PC-9 (cell line): ENCODE measurements at regions not wholly inside any gene's neighbourhood (a gene's known extent, or its start where the extent isn't known, plus 50 kb on each side); places are given as distances from the start of the nearest gene placed in this dataset.

Experiments
- BruUV-seq: library from RNA; stranded (reverse); fragments of 400-500 nt; replicated peaks from 2 replicates; lab custom pipeline; 2021; lab: Mats Ljungman, UMichigan
- CTCF ChIA-PET: fragments of 300-600 bp; sonication (Branson Sonifier 250); formaldehyde crosslinking; loops from one replicate; lab custom pipeline; 2022; ENCODE audit warnings: antibody characterized with exemption; lab: Charles Lee
- POLR2A ChIA-PET: fragments of 300-600 bp; sonication (Branson Sonifier 250); formaldehyde crosslinking; loops from one replicate; lab custom pipeline; 2022; ENCODE audit warnings: antibody characterized with exemption; ENCODE audit not compliant: unreplicated experiment; lab: Charles Lee
- DNase-seq, 2 experiments: peaks; one replicate each; pipeline versions ENCODE4 v3.0.0 to v3.0.0-alpha.2; 2015 to 2022; ENCODE audit warnings: mixed read lengths in 1 of 2
- H2AFZ ChIP-seq: fragments of 200-600 bp; sonication (generic); 2 replicates; pipeline ENCODE4 v1.8.1; 2017; ENCODE audit warnings: antibody characterized with exemption
- H3F3A ChIP-seq: fragments of 200-600 bp; sonication (generic); 2 replicates; pipeline ENCODE4 v1.8.1; 2017; ENCODE audit warnings: antibody characterized with exemption, mild to moderate bottlenecking, low read depth; ENCODE audit not compliant: insufficient read depth
- H3K27ac ChIP-seq: fragments of 200-600 bp; sonication (generic); 2 replicates; pipeline ENCODE4 v1.6.1; 2016; ENCODE audit warnings: mixed run types
- H3K27me3 ChIP-seq: fragments of 200-600 bp; sonication (generic); 2 replicates; pipeline ENCODE4 v1.6.1; 2016; ENCODE audit warnings: low read depth, mixed run types; ENCODE audit not compliant: insufficient read depth
- H3K36me3 ChIP-seq: fragments of 200-600 bp; sonication (generic); 2 replicates; pipeline ENCODE4 v1.6.1; 2016; ENCODE audit warnings: low read depth, mixed run types
- H3K4me1 ChIP-seq: fragments of 200-600 bp; sonication (generic); replicated peaks from 2 replicates; pipeline ENCODE4 v1.6.1; 2016; ENCODE audit warnings: mixed run types; ENCODE audit not compliant: insufficient read depth
- H3K4me2 ChIP-seq: fragments of 200-600 bp; sonication (generic); 2 replicates; pipeline ENCODE4 v1.6.1; 2017; ENCODE audit warnings: mixed run types
- H3K4me3 ChIP-seq: fragments of 200-600 bp; sonication (generic); 2 replicates; pipeline ENCODE4 v1.6.1; 2016; ENCODE audit warnings: mixed run types
- H3K79me2 ChIP-seq: fragments of 200-600 bp; sonication (generic); 2 replicates; pipeline ENCODE4 v1.6.1; 2017; ENCODE audit warnings: low read depth, mixed run types
- H3K9me2 ChIP-seq: fragments of 200-600 bp; sonication (generic); 2 replicates; pipeline ENCODE4 v1.8.1; 2017; ENCODE audit warnings: mild to moderate bottlenecking; ENCODE audit not compliant: insufficient read depth
- H3K9me3 ChIP-seq: fragments of 200-600 bp; sonication (generic); 2 replicates; pipeline ENCODE4 v1.8.1; 2016; ENCODE audit warnings: low read depth; ENCODE audit not compliant: insufficient read depth
- H4K20me1 ChIP-seq: fragments of 200-600 bp; sonication (generic); 2 replicates; pipeline ENCODE4 v1.8.1; 2017; ENCODE audit not compliant: insufficient read depth
- CTCF ChIP-seq: fragments of 200-600 bp; sonication (generic); conservative IDR thresholded peaks from 2 replicates; pipeline ENCODE4 v1.6.1; 2017; ENCODE audit warnings: mixed run types, antibody characterized with exemption, mild to moderate bottlenecking, moderate library complexity
- EZH2 ChIP-seq: fragments of 200-600 bp; sonication (generic); IDR thresholded peaks from 2 replicates; pipeline ENCODE4 v1.8.0; 2017; ENCODE audit warnings: antibody characterized with exemption, low read depth
- intact Hi-C: fragments of 100-400 bp; cut with micrococcal nuclease; formaldehyde crosslinking; loops from one replicate; pipeline ENCODE4 v1.10.0; 2022; ENCODE audit not compliant: unreplicated experiment

DNA sequence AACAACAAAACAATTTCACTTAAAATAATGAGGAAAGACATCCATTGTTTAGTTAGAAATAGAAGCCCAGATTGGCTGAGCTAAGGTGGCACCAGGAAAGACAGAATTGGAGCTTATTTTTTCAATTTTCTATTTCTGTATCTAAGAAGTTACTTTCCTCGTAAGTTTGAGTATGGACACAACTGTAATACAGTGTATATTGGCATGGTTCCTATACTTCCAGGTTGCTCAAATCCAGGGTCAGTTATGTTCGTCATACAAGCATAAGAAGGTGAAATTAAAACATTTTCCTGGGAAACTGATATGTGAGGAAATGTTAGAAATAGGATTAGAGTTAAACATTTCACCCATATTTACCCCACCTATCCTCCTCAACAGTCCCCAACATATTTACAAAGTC is 170.4 kb upstream of the AGA start:
- no peaks in the 10 kb centered on the region for H3F3A ChIP-seq
- H3K9me3 ChIP-seq = no peaks in the 10 kb centered on the region
- no peaks in the 10 kb centered on the region for H4K20me1 ChIP-seq
- TF ChIP-seq EZH2 = no peak
- no peak for TF ChIP-seq CTCF
- no peaks in the 10 kb centered on the region for H3K36me3 ChIP-seq
- no peak for DNase-seq
- H2AFZ ChIP-seq = no peak overlapping the region
- H3K27ac ChIP-seq = no peak overlapping the region
- no TSS peak for BruUV-seq
- H3K4me3 ChIP-seq = no peak overlapping the region
- H3K9me2 ChIP-seq = no peaks in the 10 kb centered on the region
- no peaks in the 10 kb centered on the region for H3K4me1 ChIP-seq
- intact Hi-C loops = no loop called here
- H3K79me2 ChIP-seq = no peaks in the 10 kb centered on the region
- no peak overlapping the region for H3K4me2 ChIP-seq
- ChIA-PET POLR2A (no interaction called here), CTCF (no interaction called here)
- H3K27me3 ChIP-seq = no peaks in the 10 kb centered on the region

DNA sequence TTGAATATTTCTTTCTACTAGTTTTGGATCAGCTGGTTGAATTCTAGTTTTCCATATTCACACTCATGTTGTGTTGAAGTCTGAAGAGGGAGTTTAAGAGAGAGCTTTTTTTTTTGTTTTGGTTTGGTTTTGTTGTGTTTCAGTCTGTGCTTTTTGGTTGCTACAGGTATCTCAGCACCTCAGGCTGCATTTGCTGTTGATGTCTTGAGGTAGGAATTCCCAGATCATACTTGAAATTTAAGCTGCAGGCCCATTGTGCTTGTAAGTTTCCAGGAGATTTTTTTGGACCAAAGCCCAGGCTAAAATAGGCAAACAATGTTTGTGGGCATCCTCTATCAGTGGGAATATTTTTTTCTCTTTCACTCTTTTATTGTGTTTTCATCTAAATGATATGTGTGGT is 190.2 kb upstream of the AGA start:
- intact Hi-C loops = no loop called here
- peak in 1 of 2 experiments; percentile 34 for DNase-seq
- no TSS peak for BruUV-seq

DNA sequence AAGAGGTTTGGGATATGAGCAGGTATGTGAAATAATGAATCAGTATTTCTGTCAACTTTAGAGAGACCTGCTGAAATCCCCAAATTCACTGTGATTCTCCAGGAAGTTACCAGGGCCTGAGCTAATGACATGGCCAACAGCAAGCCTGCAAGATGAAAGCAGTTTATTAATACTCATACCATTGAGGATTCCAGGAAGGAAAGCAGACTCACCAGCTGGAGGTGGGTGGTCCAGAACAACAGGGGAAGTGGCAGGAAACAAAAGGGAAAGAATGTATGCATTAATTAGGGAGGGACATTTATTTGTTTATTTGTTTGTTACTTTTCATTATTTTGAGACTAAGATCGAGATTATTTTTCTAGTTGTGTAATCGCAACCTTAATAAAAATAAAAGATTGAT is 196.6 kb upstream of the AGA start:
- H3K9me3 ChIP-seq = no peaks in the 10 kb centered on the region
- no peak overlapping the region for H3K4me3 ChIP-seq
- no peaks in the 10 kb centered on the region for H3F3A ChIP-seq
- H3K4me1 ChIP-seq = no peaks in the 10 kb centered on the region
- no peak overlapping the region for H2AFZ ChIP-seq
- no TSS peak for BruUV-seq
- H3K4me2 ChIP-seq = no peak overlapping the region
- no peak for TF ChIP-seq CTCF
- no peak for TF ChIP-seq EZH2
- intact Hi-C loops = no loop called here
- H4K20me1 ChIP-seq = no peaks in the 10 kb centered on the region
- POLR2A ChIA-PET = no interaction called here
- no peak for DNase-seq
- H3K27me3 ChIP-seq = no peaks in the 10 kb centered on the region
- no peaks in the 10 kb centered on the region for H3K9me2 ChIP-seq
- no peaks in the 10 kb centered on the region for H3K79me2 ChIP-seq
- CTCF ChIA-PET = no interaction called here
- H3K36me3 ChIP-seq = no peaks in the 10 kb centered on the region
- no peak overlapping the region for H3K27ac ChIP-seq

More for the DNA sequence above, 190.2 kb upstream of the AGA start:
- no peaks in the 10 kb centered on the region for H3K9me3 ChIP-seq
- H3K79me2 ChIP-seq = no peaks in the 10 kb centered on the region
- no peaks in the 10 kb centered on the region for H4K20me1 ChIP-seq
- no peak overlapping the region for H3K27ac ChIP-seq
- no peaks in the 10 kb centered on the region for H3K4me1 ChIP-seq
- ChIA-PET CTCF (no interaction called here), POLR2A (interaction anchor here (0.7 kb wide), 1 partner anchor 125 kb away, joined by 3 read pairs; no protein-coding TSS in a partner anchor)
- H2AFZ ChIP-seq = no peak overlapping the region
- H3K4me2 ChIP-seq = no peak overlapping the region
- H3F3A ChIP-seq = no peaks in the 10 kb centered on the region
- H3K27me3 ChIP-seq = no peaks in the 10 kb centered on the region
- no peaks in the 10 kb centered on the region for H3K9me2 ChIP-seq
- TF ChIP-seq CTCF = no peak
- TF ChIP-seq EZH2 = no peak
- no peaks in the 10 kb centered on the region for H3K36me3 ChIP-seq
- no peak overlapping the region for H3K4me3 ChIP-seq
